ENCODE measurements at regions not wholly inside any gene's neighbourhood (a gene's known extent, or its start where the extent isn't known, plus 50 kb on each side); places are given as distances from the start of the nearest gene placed in this dataset.
A peak's percentile ranks its signal among the peaks of the same experiment; 100 is the strongest.
"Not testable (repeated sequence)": the region's sequence is repeated elsewhere in the genome, so short reads cannot be mapped to it uniquely, and the experiment has no call there.

- H3K27me3 ChIP-seq; DNase-seq (ENCODE audit: low spot score in 2 of 2); H3K4me1 ChIP-seq; H3K27ac ChIP-seq; H3K36me3 ChIP-seq; H3K4me3 ChIP-seq; intact Hi-C loops (cut with DNase I); H3K9me3 ChIP-seq: not testable (repeated sequence)
Measured at GRCh38 chr9:41783070-41783810, 346.0 kb downstream of the CNTNAP3B start.

DNA sequence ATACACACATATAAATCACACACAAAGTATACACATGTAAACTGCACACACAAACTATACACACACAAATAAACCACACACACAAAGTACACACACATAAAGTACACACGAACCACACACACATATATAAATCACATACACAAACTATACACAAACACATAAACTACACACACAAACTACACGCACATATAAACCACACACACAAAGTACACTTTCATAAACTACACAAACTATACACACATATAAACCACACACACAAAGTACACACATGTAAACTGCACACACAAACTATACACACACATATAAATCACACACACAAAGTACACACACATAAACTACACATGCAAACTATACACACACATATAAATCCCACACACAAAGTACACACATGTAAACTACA is 347.3 kb downstream of the CNTNAP3B start:
- H3K4me3 ChIP-seq; H3K9me3 ChIP-seq; DNase-seq (ENCODE audit: low spot score in 2 of 2); intact Hi-C loops (cut with DNase I); H3K27me3 ChIP-seq; H3K36me3 ChIP-seq; H3K27ac ChIP-seq; H3K4me1 ChIP-seq: not testable (repeated sequence)

DNA sequence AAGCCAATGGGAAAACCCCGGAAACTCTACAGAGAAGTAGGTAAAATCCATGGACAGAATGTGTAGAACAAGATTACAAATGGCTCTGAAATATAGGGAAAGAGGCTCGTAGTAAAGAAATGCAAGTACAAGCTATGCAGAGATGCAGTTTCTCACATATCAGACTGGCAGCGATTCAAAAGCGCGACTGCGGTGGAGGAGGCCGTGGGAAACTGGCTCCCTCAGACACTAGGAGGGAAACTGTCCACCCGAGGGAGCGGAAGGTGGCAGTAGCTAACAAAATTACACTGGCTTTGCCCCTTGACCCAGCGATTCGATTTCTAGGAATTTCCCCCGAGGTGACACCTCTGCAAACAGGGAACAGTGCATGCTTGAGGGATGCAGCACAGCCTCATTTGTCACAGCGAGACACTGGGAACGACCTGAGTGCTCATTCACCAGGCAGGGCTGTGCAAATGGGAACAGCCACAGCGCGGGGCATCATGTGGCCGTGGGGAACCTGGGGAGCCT is 349.3 kb downstream of the CNTNAP3B start:
- H3K9me3 ChIP-seq; H3K27me3 ChIP-seq; intact Hi-C loops (cut with DNase I); H3K4me1 ChIP-seq; H3K27ac ChIP-seq; H3K36me3 ChIP-seq; H3K4me3 ChIP-seq; DNase-seq (ENCODE audit: low spot score in 2 of 2): not testable (repeated sequence)

GRCh38 chr9:41779192-41779591 is 350.0 kb downstream of the CNTNAP3B start:
- intact Hi-C loops (cut with DNase I); H3K9me3 ChIP-seq; H3K4me3 ChIP-seq; H3K36me3 ChIP-seq; H3K27me3 ChIP-seq; H3K27ac ChIP-seq; H3K4me1 ChIP-seq; DNase-seq (ENCODE audit: low spot score in 2 of 2): not testable (repeated sequence)

GRCh38 chr9:41778535-41779071 is 350.6 kb downstream of the CNTNAP3B start:
- H3K4me1 ChIP-seq; intact Hi-C loops (cut with DNase I); H3K27ac ChIP-seq; H3K4me3 ChIP-seq; H3K36me3 ChIP-seq; DNase-seq (ENCODE audit: low spot score in 2 of 2); H3K27me3 ChIP-seq; H3K9me3 ChIP-seq: not testable (repeated sequence)

- H3K4me1 ChIP-seq; DNase-seq (ENCODE audit: low spot score in 2 of 2); H3K4me3 ChIP-seq; H3K9me3 ChIP-seq; H3K27ac ChIP-seq; intact Hi-C loops (cut with DNase I); H3K36me3 ChIP-seq; H3K27me3 ChIP-seq: not testable (repeated sequence)
Measured at GRCh38 chr9:41777536-41777935, 351.7 kb downstream of the CNTNAP3B start.

DNA sequence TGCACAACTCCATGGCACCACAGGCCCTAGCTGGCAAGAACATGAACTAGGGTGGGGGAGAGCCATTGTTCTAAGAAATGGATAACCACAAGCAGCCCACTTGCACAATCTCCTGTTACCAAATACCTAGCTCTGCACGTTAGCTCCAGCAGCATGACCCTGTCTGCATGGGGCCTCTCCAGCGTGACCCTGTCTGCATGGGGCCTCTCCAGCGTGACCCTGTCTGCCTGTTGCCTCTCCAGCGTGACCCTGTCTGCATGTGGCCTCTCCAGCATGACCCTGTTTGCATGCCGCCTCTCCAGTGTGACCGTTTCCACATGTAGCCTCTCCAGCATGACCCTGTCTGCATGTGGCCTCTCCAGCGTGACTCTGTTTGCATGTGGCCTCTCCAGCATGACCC is 356.7 kb downstream of the CNTNAP3B start:
- H3K9me3 ChIP-seq; H3K27me3 ChIP-seq; DNase-seq (ENCODE audit: low spot score in 2 of 2); H3K36me3 ChIP-seq; H3K27ac ChIP-seq; H3K4me3 ChIP-seq; intact Hi-C loops (cut with DNase I); H3K4me1 ChIP-seq: not testable (repeated sequence)

DNA sequence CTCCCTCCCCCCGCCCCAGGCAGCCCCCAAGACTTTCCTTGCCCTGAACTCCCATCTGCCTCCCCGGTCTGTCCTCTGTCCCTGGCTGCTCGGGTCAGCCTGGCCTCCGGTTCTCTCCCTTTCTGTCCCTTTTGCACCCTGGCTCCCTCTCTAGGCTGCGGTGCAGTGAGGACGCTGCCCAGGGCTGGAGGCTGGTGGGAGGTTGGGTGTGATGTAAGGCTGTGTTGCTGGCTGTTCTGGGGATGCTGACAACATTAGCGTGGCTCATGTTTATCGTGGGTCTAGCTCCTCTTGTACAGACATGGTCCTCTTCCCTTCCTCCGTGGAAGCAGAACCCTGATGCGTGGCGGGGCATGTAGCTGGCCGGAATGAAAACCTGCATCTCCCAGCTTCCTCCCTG is 357.5 kb downstream of the CNTNAP3B start:
- H3K27me3 ChIP-seq; H3K36me3 ChIP-seq; intact Hi-C loops (cut with DNase I); H3K9me3 ChIP-seq; H3K4me3 ChIP-seq; H3K4me1 ChIP-seq; DNase-seq (ENCODE audit: low spot score in 2 of 2); H3K27ac ChIP-seq: not testable (repeated sequence)

- intact Hi-C loops (cut with DNase I); DNase-seq (ENCODE audit: low spot score in 2 of 2); H3K9me3 ChIP-seq; H3K4me1 ChIP-seq; H3K4me3 ChIP-seq; H3K27me3 ChIP-seq; H3K27ac ChIP-seq; H3K36me3 ChIP-seq: not testable (repeated sequence)
Measured at GRCh38 chr9:41754822-41755221, 374.4 kb downstream of the CNTNAP3B start.

GRCh38 chr9:41754403-41754802 is 374.8 kb downstream of the CNTNAP3B start:
- H3K4me3 ChIP-seq; DNase-seq (ENCODE audit: low spot score in 2 of 2); intact Hi-C loops (cut with DNase I); H3K4me1 ChIP-seq; H3K27ac ChIP-seq; H3K36me3 ChIP-seq; H3K27me3 ChIP-seq; H3K9me3 ChIP-seq: not testable (repeated sequence)

DNA sequence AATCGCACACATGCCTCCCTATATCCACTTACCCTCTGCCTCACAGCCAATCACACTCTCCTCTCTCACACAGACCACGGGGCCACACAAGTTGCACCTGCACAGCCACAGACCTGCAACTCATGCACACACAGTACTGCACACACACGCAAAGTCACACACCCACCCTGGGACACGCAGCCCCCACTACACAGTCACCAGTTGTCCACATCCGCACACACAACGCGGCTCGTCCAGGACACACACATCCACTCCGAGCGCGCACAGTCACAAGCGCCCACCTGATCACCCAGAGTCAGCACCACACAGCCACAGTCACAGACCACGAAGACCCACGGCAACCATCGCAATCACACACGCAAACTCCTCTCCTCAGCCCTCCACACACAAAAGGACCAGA is 387.3 kb downstream of the CNTNAP3B start:
- intact Hi-C loops (cut with DNase I), result not testable (repeated sequence)

GRCh38 chr9:41741173-41741572 is 388.1 kb downstream of the CNTNAP3B start:
- intact Hi-C loops (cut with DNase I); H3K9me3 ChIP-seq; H3K36me3 ChIP-seq; H3K4me1 ChIP-seq; H3K27me3 ChIP-seq: not testable (repeated sequence)
- peak in 1 of 2 donors; percentile 65 for DNase-seq (ENCODE audit: low spot score in 2 of 2)
- peak overlapping the region in 1 of 2 donors; percentile 55 for H3K27ac ChIP-seq
- peak overlapping the region in 1 of 2 donors; percentile 41 for H3K4me3 ChIP-seq

More for the DNA sequence above, 387.3 kb downstream of the CNTNAP3B start:
- H3K27ac ChIP-seq; H3K4me3 ChIP-seq; H3K9me3 ChIP-seq; H3K4me1 ChIP-seq; H3K27me3 ChIP-seq; H3K36me3 ChIP-seq; DNase-seq (ENCODE audit: low spot score in 2 of 2): not testable (repeated sequence)

- H3K27ac ChIP-seq; H3K36me3 ChIP-seq; DNase-seq (ENCODE audit: low spot score in 2 of 2); H3K27me3 ChIP-seq; H3K4me3 ChIP-seq; H3K4me1 ChIP-seq; intact Hi-C loops (cut with DNase I); H3K9me3 ChIP-seq: not testable (repeated sequence)
Measured at GRCh38 chr9:41738681-41739080, 390.5 kb downstream of the CNTNAP3B start.

GRCh38 chr9:41699190-41699589 is 430.0 kb downstream of the CNTNAP3B start:
- H3K9me3 ChIP-seq; H3K36me3 ChIP-seq; DNase-seq (ENCODE audit: low spot score in 2 of 2); H3K27me3 ChIP-seq; intact Hi-C loops (cut with DNase I); H3K4me3 ChIP-seq; H3K4me1 ChIP-seq; H3K27ac ChIP-seq: not testable (repeated sequence)

DNA sequence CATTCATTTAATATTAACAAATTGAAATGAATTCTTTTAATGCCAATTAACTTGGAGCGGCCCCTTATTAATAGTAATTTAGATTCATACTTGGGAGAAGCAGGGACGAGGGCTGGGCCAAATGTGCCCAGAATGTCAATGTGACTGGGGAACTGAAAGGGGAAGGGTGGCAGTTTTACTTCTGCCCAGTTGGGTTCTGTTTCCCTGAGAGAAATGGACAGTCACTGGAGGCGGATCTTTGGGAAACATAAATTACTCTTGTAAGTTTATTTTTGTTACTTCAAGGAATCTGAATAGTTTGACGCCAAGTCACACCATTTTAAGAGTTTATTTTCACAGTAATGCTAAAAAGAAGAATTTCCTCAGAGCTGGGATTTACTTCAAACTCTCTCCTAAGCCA is 432.1 kb downstream of the CNTNAP3B start:
- intact Hi-C loops (cut with DNase I); H3K9me3 ChIP-seq; H3K27me3 ChIP-seq; H3K4me3 ChIP-seq; H3K4me1 ChIP-seq; H3K36me3 ChIP-seq: not testable (repeated sequence)
- peak in 1 of 2 donors; percentile 67 for DNase-seq (ENCODE audit: low spot score in 2 of 2)
- peak overlapping the region; percentile 78 to 84 for H3K27ac ChIP-seq
